ENCODE measurements at regions not wholly inside any gene's neighbourhood (a gene's known extent, or its start where the extent isn't known, plus 50 kb on each side); places are given as distances from the start of the nearest gene placed in this dataset.

- DNase-seq = no peak
- TF ChIP-seq CTCF (IDR thresholded peaks at IDR 0.05) (no peak), POLR2A (IDR thresholded peaks at IDR 0.05) (no peak)
- intact Hi-C loops (cut with DNase I) = no loop called here
- Histone ChIP-seq H3K4me3 (no peak overlapping the region), H3K36me3 (replicated peaks in 1 of 2) (no peaks in the 10 kb centered on the region), H3K27ac (no peak overlapping the region), H3K4me1 (replicated peaks in 1 of 2) (no peaks in the 10 kb centered on the region), H3K27me3 (no peaks in the 10 kb centered on the region), H3K9me3 (replicated peaks in 1 of 3) (no peaks in the 10 kb centered on the region)
- 78 to 92% (median 85%) methylated on average over 12 to 18 of the region's 18 CpGs for WGBS, 4 donors
These were observed 182.1 kb downstream of the NAF1 start for GRCh38 chr4:162984621-162985020.

GRCh38 chr4:162981823-162982222, 184.9 kb downstream of the NAF1 start:
- DNase-seq = no peak
- no peak overlapping the region for H3K27ac ChIP-seq
- H3K4me1 ChIP-seq (replicated peaks in 1 of 2) = no peaks in the 10 kb centered on the region
- H3K36me3 ChIP-seq (replicated peaks in 1 of 2) = no peaks in the 10 kb centered on the region
- no peaks in the 10 kb centered on the region for H3K9me3 ChIP-seq (replicated peaks in 1 of 3)
- no peaks in the 10 kb centered on the region for H3K27me3 ChIP-seq
- 84 to 91% (median 89%) methylated on average over 2 of the region's 2 CpGs for WGBS, 4 donors
- intact Hi-C loops (cut with DNase I) = no loop called here
- TF ChIP-seq CTCF (IDR thresholded peaks at IDR 0.05) = no peak
- TF ChIP-seq POLR2A (IDR thresholded peaks at IDR 0.05) = no peak
- H3K4me3 ChIP-seq = no peak overlapping the region

GRCh38 chr4:162978398-162978797, 188.3 kb downstream of the NAF1 start:
- no peak for DNase-seq
- no peaks in the 10 kb centered on the region for H3K27me3 ChIP-seq
- 64 to 87% (median 85%) methylated on average over 2 of the region's 2 CpGs for WGBS, 4 donors
- H3K4me3 ChIP-seq = no peak overlapping the region
- TF ChIP-seq CTCF (IDR thresholded peaks at IDR 0.05) (no peak), POLR2A (IDR thresholded peaks at IDR 0.05) (no peak)
- intact Hi-C loops (cut with DNase I) = no loop called here
- H3K9me3 ChIP-seq (replicated peaks in 1 of 3) = no peaks in the 10 kb centered on the region
- H3K27ac ChIP-seq = no peak overlapping the region
- no peaks in the 10 kb centered on the region for H3K4me1 ChIP-seq (replicated peaks in 1 of 2)
- H3K36me3 ChIP-seq (replicated peaks in 1 of 2) = no peaks in the 10 kb centered on the region

GRCh38 chr4:162977788-162978187, 188.9 kb downstream of the NAF1 start:
- H3K36me3 ChIP-seq (replicated peaks in 1 of 2) = no peaks in the 10 kb centered on the region
- no peaks in the 10 kb centered on the region for H3K9me3 ChIP-seq (replicated peaks in 1 of 3)
- TF ChIP-seq CTCF (IDR thresholded peaks at IDR 0.05) (no peak), POLR2A (IDR thresholded peaks at IDR 0.05) (no peak)
- no peak overlapping the region for H3K27ac ChIP-seq
- 65 to 68% (median 67%) methylated on average over 2 of the region's 2 CpGs for WGBS, 4 donors
- intact Hi-C loops (cut with DNase I) = no loop called here
- no peaks in the 10 kb centered on the region for H3K4me1 ChIP-seq (replicated peaks in 1 of 2)
- H3K27me3 ChIP-seq = no peaks in the 10 kb centered on the region
- no peak overlapping the region for H3K4me3 ChIP-seq
- DNase-seq = no peak

Measured in adrenal gland (tissue), 9 donors.